ENCODE measurements at regions not wholly inside any gene's neighbourhood (a gene's known extent, or its start where the extent isn't known, plus 50 kb on each side); places are given as distances from the start of the nearest gene placed in this dataset.

GRCh38 chr5:117892360-117892759, 1096.0 kb downstream of the DTWD2 start:
- ATAC-seq (ENCODE audit: insufficient read depth, low FRiP score) = no peak
- Histone ChIP-seq H3K36me3 (ENCODE audit: control insufficient read depth in 4 of 4, insufficient read depth in 4 of 4, low read length in 4 of 4) (no peaks in the 10 kb centered on the region), H3K27me3 (ENCODE audit: control insufficient read depth in 3 of 3, insufficient read depth in 3 of 3, low read length in 2 of 3) (no peaks in the 10 kb centered on the region), H3K9me3 (ENCODE audit: control insufficient read depth in 4 of 4, insufficient read depth in 3 of 4, low read length in 3 of 4) (no peaks in the 10 kb centered on the region), H3K4me1 (ENCODE audit: control insufficient read depth in 5 of 5, insufficient read depth in 5 of 5, low read length in 5 of 5) (peaks cover 0 to 4% (median 0%) of the 10 kb centered on the region in 5 donors), H3K9ac (ENCODE audit: insufficient read depth in 1 of 2, low read length in 2 of 2) (no peak overlapping the region), H3K27ac (ENCODE audit: low read depth in 1 of 2, low read length in 1 of 2) (no peak overlapping the region), H3K4me3 (no peak overlapping the region)
- TF ChIP-seq CTCF (IDR thresholded peaks at IDR 0.05; ENCODE audit: control extremely low read depth, extremely low read depth) = no peak
- WGBS, 2 donors = 93% methylated on average over 4 of the region's 4 CpGs
- DNase-seq = no peak

GRCh38 chr5:117889596-117889995, 1098.8 kb downstream of the DTWD2 start:
- Histone ChIP-seq H3K9me3 (ENCODE audit: control insufficient read depth in 4 of 4, insufficient read depth in 3 of 4, low read length in 3 of 4) (no peaks in the 10 kb centered on the region), H3K27me3 (ENCODE audit: control insufficient read depth in 3 of 3, insufficient read depth in 3 of 3, low read length in 2 of 3) (no peaks in the 10 kb centered on the region), H3K4me3 (no peak overlapping the region), H3K4me1 (ENCODE audit: control insufficient read depth in 5 of 5, insufficient read depth in 5 of 5, low read length in 5 of 5) (peaks cover 0 to 4% (median 0%) of the 10 kb centered on the region in 5 donors), H3K36me3 (ENCODE audit: control insufficient read depth in 4 of 4, insufficient read depth in 4 of 4, low read length in 4 of 4) (no peaks in the 10 kb centered on the region), H3K27ac (ENCODE audit: low read depth in 1 of 2, low read length in 1 of 2) (no peak overlapping the region), H3K9ac (ENCODE audit: insufficient read depth in 1 of 2, low read length in 2 of 2) (no peak overlapping the region)
- DNase-seq (no peak), ATAC-seq (ENCODE audit: insufficient read depth, low FRiP score) (no peak)
- no peak for TF ChIP-seq CTCF (IDR thresholded peaks at IDR 0.05; ENCODE audit: control extremely low read depth, extremely low read depth)

GRCh38 chr5:117888688-117889087, 1099.7 kb downstream of the DTWD2 start:
- WGBS, 2 donors = 28 to 41% methylated on average over 2 of the region's 2 CpGs
- ATAC-seq (ENCODE audit: insufficient read depth, low FRiP score) = peak; percentile 47
- peak; percentile 14 to 76 (median 69) for DNase-seq
- H3K9ac ChIP-seq (ENCODE audit: insufficient read depth in 1 of 2, low read length in 2 of 2) = peak overlapping the region in 1 of 2 donors; percentile 36
- peaks cover 0 to 4% (median 0%) of the 10 kb centered on the region in 5 donors for H3K4me1 ChIP-seq (ENCODE audit: control insufficient read depth in 5 of 5, insufficient read depth in 5 of 5, low read length in 5 of 5)
- no peaks in the 10 kb centered on the region for H3K27me3 ChIP-seq (ENCODE audit: control insufficient read depth in 3 of 3, insufficient read depth in 3 of 3, low read length in 2 of 3)
- no peaks in the 10 kb centered on the region for H3K36me3 ChIP-seq (ENCODE audit: control insufficient read depth in 4 of 4, insufficient read depth in 4 of 4, low read length in 4 of 4)
- peak overlapping the region in 1 of 2 donors; percentile 31 for H3K27ac ChIP-seq (ENCODE audit: low read depth in 1 of 2, low read length in 1 of 2)
- no peaks in the 10 kb centered on the region for H3K9me3 ChIP-seq (ENCODE audit: control insufficient read depth in 4 of 4, insufficient read depth in 3 of 4, low read length in 3 of 4)
- H3K4me3 ChIP-seq = no peak overlapping the region
- TF ChIP-seq CTCF (IDR thresholded peaks at IDR 0.05; ENCODE audit: control extremely low read depth, extremely low read depth) = no peak
